H1 (cell line): ENCODE measurements at regions not wholly inside any gene's neighbourhood (a gene's known extent, or its start where the extent isn't known, plus 50 kb on each side); places are given as distances from the start of the nearest gene placed in this dataset.

Experiments used
- CTCF ChIA-PET: fragments of 300-600 bp; sonication (Branson Sonifier 250); formaldehyde crosslinking; loops from one replicate; lab custom pipeline; 2021; ENCODE audit not compliant: partially characterized antibody; lab: Charles Lee
- POLR2A ChIA-PET: fragments of 300-600 bp; sonication (Branson Sonifier 250); formaldehyde crosslinking; loops from one replicate; lab custom pipeline; 2021; ENCODE audit warnings: inconsistent platforms; ENCODE audit not compliant: partially characterized antibody; lab: Charles Lee
- DNase-seq, 2 experiments: peaks; one replicate each; pipeline versions ENCODE4 v3.0.0 to v3.0.0-alpha.2; 2010 to 2022; ENCODE audit warnings: low spot score in 2 of 2, low read depth in 1 of 2, mixed read lengths in 1 of 2
- FAIRE-seq: peaks from 2 replicates; lab custom pipeline; 2011; peaks lifted over from hg19 to GRCh38; lab: Jason Lieb, UNC
- H2AFZ ChIP-seq: 2 replicates; pipeline ENCODE4 v1.8.1; 2012; ENCODE audit warnings: low read length, inconsistent platforms
- H2AK5ac ChIP-seq: 2 replicates; pipeline ENCODE4 v1.6.1; 2013; ENCODE audit warnings: low read depth, low read length
- H2BK120ac ChIP-seq: replicated peaks from 2 replicates; pipeline ENCODE3; 2013; ENCODE audit warnings: low read depth, low read length, inconsistent platforms
- H2BK12ac ChIP-seq: 2 replicates; pipeline ENCODE4 v1.6.1; 2013; ENCODE audit warnings: low read depth, low read length
- H2BK15ac ChIP-seq: 2 replicates; pipeline ENCODE4 v1.6.1; 2013; ENCODE audit warnings: low read length
- H2BK20ac ChIP-seq: 2 replicates; pipeline ENCODE4 v1.6.1; 2013; ENCODE audit warnings: low read length
- H2BK5ac ChIP-seq: 2 replicates; pipeline ENCODE4 v1.6.1; 2013; ENCODE audit warnings: low read depth, low read length
- H3K14ac ChIP-seq: 2 replicates; pipeline ENCODE4 v1.6.1; 2013; ENCODE audit warnings: inconsistent platforms; ENCODE audit not compliant: insufficient read length
- H3K18ac ChIP-seq: 2 replicates; pipeline ENCODE4 v1.6.1; 2013; ENCODE audit warnings: low read length; ENCODE audit errors: extremely low read depth
- H3K23ac ChIP-seq: 2 replicates; pipeline ENCODE4 v1.6.1; 2013; ENCODE audit warnings: inconsistent platforms; ENCODE audit not compliant: insufficient read length
- H3K23me2 ChIP-seq: 2 replicates; pipeline ENCODE4 v1.6.1; 2013; ENCODE audit warnings: low read depth, low read length
- H3K27ac ChIP-seq: 2 replicates; pipeline ENCODE4 v1.6.1; 2011; ENCODE audit warnings: low read depth, low read length, inconsistent platforms
- H3K27me3 ChIP-seq, 4 experiments: replicated peaks in 1 of 4; 1 replicate in 1 of 4; 2 replicates in 3 of 4; pipeline versions ENCODE4 v1.6.1 to v1.8.1; 2011 to 2013; ENCODE audit warnings: low read length in 3 of 4, mild to moderate bottlenecking in 3 of 4, inconsistent platforms in 2 of 4, mixed read lengths in 2 of 4, moderate library complexity in 1 of 4; ENCODE audit not compliant: control insufficient read depth in 3 of 4, insufficient read depth in 3 of 4; ENCODE audit errors: extremely low read depth in 1 of 4
- H3K36me3 ChIP-seq, 4 experiments: 2 replicates each; pipeline versions ENCODE4 v1.6.1 to v1.8.1; 2011 to 2013; ENCODE audit warnings: mild to moderate bottlenecking in 4 of 4, low read length in 3 of 4, moderate library complexity in 2 of 4, control low read depth in 1 of 4, inconsistent platforms in 1 of 4; ENCODE audit not compliant: insufficient read depth in 4 of 4, control insufficient read depth in 2 of 4
- H3K4ac ChIP-seq: replicated peaks from 2 replicates; pipeline ENCODE3; 2013; ENCODE audit warnings: low read length, low read depth, mixed read lengths, inconsistent platforms; ENCODE audit not compliant: insufficient read length
- H3K4me1 ChIP-seq, 4 experiments: replicated peaks in 1 of 4; 1 replicate in 1 of 4; 2 replicates in 3 of 4; pipeline versions ENCODE4 v1.6.1 to v1.8.1; 2011 to 2013; ENCODE audit warnings: low read length in 3 of 4, inconsistent platforms in 2 of 4, mixed read lengths in 1 of 4; ENCODE audit not compliant: insufficient read depth in 4 of 4, control insufficient read depth in 3 of 4
- H3K4me2 ChIP-seq, 2 experiments: 2 replicates each; pipeline versions ENCODE4 v1.6.1 to v1.8.1; 2011 to 2013; ENCODE audit warnings: low read depth in 2 of 2, low read length in 2 of 2, control low read depth in 1 of 2, inconsistent platforms in 1 of 2, mild to moderate bottlenecking in 1 of 2; ENCODE audit not compliant: insufficient read depth in 1 of 2
- H3K4me3 ChIP-seq, 4 experiments: fragments of 200-600, 300-600 bp in 1 of 4; sonication (generic), shearing (Covaris generic), sonication (Bioruptor Twin) in 1 of 4; 2 replicates each; pipeline versions ENCODE4 v1.5.1 to v1.8.1; 2011 to 2016; ENCODE audit warnings: low read length in 4 of 4, low read depth in 3 of 4, control low read depth in 2 of 4, inconsistent platforms in 2 of 4, mild to moderate bottlenecking in 2 of 4, mixed read lengths in 1 of 4, moderate library complexity in 1 of 4; ENCODE audit not compliant: insufficient read depth in 2 of 4; ENCODE audit errors: extremely low read depth in 1 of 4
- H3K56ac ChIP-seq: replicated peaks from 2 replicates; pipeline ENCODE3; 2013; ENCODE audit warnings: low read depth, mild to moderate bottlenecking, mixed read lengths, low read length, inconsistent platforms; ENCODE audit not compliant: insufficient read length
- H3K79me1 ChIP-seq: 2 replicates; pipeline ENCODE4 v1.6.1; 2013; ENCODE audit warnings: low read depth, low read length, control low read depth
- H3K79me2 ChIP-seq, 2 experiments: 2 replicates each; pipeline versions ENCODE4 v1.6.1 to v1.8.1; 2012 to 2013; ENCODE audit warnings: low read length in 2 of 2, mild to moderate bottlenecking in 2 of 2, inconsistent platforms in 1 of 2; ENCODE audit not compliant: insufficient read depth in 2 of 2, control insufficient read depth in 1 of 2
- H3K9ac ChIP-seq, 4 experiments: replicated peaks in 1 of 4; 1 replicate in 1 of 4; 2 replicates in 3 of 4; pipeline versions ENCODE4 v1.6.1 to v1.8.1; 2011 to 2013; ENCODE audit warnings: low read depth in 3 of 4, low read length in 3 of 4, control low read depth in 2 of 4, mild to moderate bottlenecking in 2 of 4, moderate library complexity in 2 of 4, inconsistent platforms in 1 of 4; ENCODE audit errors: extremely low read depth in 1 of 4
- H3K9me3 ChIP-seq, 2 experiments: 2 replicates each; pipeline versions ENCODE4 v1.6.1 to v1.8.1; 2012 to 2013; ENCODE audit warnings: mild to moderate bottlenecking in 2 of 2, moderate library complexity in 2 of 2, control low read depth in 1 of 2, inconsistent platforms in 1 of 2, low read depth in 1 of 2, low read length in 1 of 2, mixed read lengths in 1 of 2; ENCODE audit not compliant: insufficient read depth in 2 of 2
- H4K20me1 ChIP-seq, 2 experiments: replicated peaks in 1 of 2; 2 replicates each; pipeline versions ENCODE3 to v1.8.1; 2011 to 2013; ENCODE audit warnings: inconsistent platforms in 2 of 2, low read length in 2 of 2, mild to moderate bottlenecking in 1 of 2; ENCODE audit not compliant: insufficient read depth in 2 of 2, control insufficient read depth in 1 of 2
- H4K5ac ChIP-seq: 2 replicates; pipeline ENCODE4 v1.6.1; 2013; ENCODE audit warnings: low read length, low read depth, mixed read lengths, inconsistent platforms; ENCODE audit not compliant: insufficient read length
- H4K8ac ChIP-seq: 2 replicates; pipeline ENCODE4 v1.8.0; 2013; ENCODE audit warnings: mild to moderate bottlenecking, moderate library complexity, low read length, inconsistent platforms; ENCODE audit not compliant: insufficient read depth; ENCODE audit errors: extremely low read depth
- H4K91ac ChIP-seq: replicated peaks from 2 replicates; pipeline ENCODE3; 2013; ENCODE audit warnings: low read length, mixed read lengths, inconsistent platforms; ENCODE audit not compliant: insufficient read length
- ASH2L ChIP-seq: fragments of 200-600, 300-600 bp; sonication (generic); IDR thresholded peaks from one replicate; pipeline ENCODE4 v1.7.1; 2017; ENCODE audit warnings: low read length
- CEBPB ChIP-seq: IDR thresholded peaks from 2 replicates; pipeline ENCODE4 v1.6.1; 2012; ENCODE audit warnings: low read depth, low read length
- EGR1 ChIP-seq: IDR thresholded peaks from 2 replicates; pipeline ENCODE4 v1.6.1; 2011; ENCODE audit warnings: low read depth, low read length, borderline replicate concordance
- FOSL1 ChIP-seq: IDR thresholded peaks from 2 replicates; pipeline ENCODE4 v1.6.1; 2011; ENCODE audit warnings: mild to moderate bottlenecking, low read depth, low read length, moderate library complexity; ENCODE audit not compliant: insufficient read depth
- JUN ChIP-seq: IDR thresholded peaks from 2 replicates; pipeline ENCODE4 v1.6.1; 2011; ENCODE audit warnings: low read depth, mild to moderate bottlenecking, improper control_type of control experiment, low read length
- RAD21 ChIP-seq, 2 experiments: IDR thresholded peaks in 1 of 2; conservative IDR thresholded peaks in 1 of 2; 2 replicates each; pipeline ENCODE4 v1.6.1; 2011; ENCODE audit warnings: low read depth in 2 of 2, low read length in 2 of 2, improper control_type of control experiment in 1 of 2, inconsistent platforms in 1 of 2, mild to moderate bottlenecking in 1 of 2, moderate library complexity in 1 of 2
- RFX5 ChIP-seq: IDR thresholded peaks from 2 replicates; pipeline ENCODE4 v1.6.1; 2011; ENCODE audit warnings: low read depth, low read length, improper control_type of control experiment, borderline replicate concordance
- SP1 ChIP-seq: IDR thresholded peaks from 2 replicates; pipeline ENCODE4 v1.6.1; 2011; ENCODE audit warnings: low read depth, low read length
- TCF12 ChIP-seq: IDR thresholded peaks from 2 replicates; pipeline ENCODE4 v1.6.1; 2011; ENCODE audit warnings: low read depth, mild to moderate bottlenecking, low read length
- TEAD4 ChIP-seq: IDR thresholded peaks from 2 replicates; pipeline ENCODE4 v1.6.1; 2012; ENCODE audit warnings: low read depth, low read length, inconsistent platforms, mixed read lengths
- WGBS, 2 experiments: shearing (Covaris generic) in 1 of 2; methylation state at CpG; one replicate each; pipeline versions ENCODE4 v1.1.6 to v1.1.7; 2013 to 2015; ENCODE audit warnings: low lambda C conversion rate in 2 of 2, mixed read lengths in 2 of 2, inconsistent platforms in 1 of 2, low coverage in 1 of 2, missing lambda C conversion rate in 1 of 2; ENCODE audit not compliant: insufficient replicate concordance in 2 of 2, insufficient coverage in 1 of 2, insufficient read length in 1 of 2; ENCODE audit errors: extremely low coverage in 1 of 2, missing lambda C conversion rate in 1 of 2; 5-methylcytosine and 5-hydroxymethylcytosine counted together

DNA sequence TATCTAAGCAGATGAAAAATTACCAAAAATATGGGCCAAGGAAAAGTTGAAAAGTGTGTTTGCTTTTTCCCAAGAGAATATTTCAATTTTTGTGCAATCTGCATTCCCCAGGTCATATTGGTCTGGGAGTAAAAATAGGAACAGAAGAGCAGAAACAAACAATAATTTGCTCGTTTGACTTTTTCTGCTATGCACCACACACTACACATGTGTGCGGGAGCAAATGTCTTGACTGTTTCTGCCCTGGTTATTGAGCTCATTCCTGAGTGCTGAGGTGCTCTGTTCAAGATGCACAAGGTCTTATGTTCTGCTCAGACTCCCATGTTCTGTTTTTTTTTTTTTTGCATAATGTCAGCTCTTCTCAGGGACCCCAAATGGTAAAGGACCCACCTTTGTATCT, 298.0 kb upstream of the MME start:
- Histone ChIP-seq H4K8ac (no peak overlapping the region), H4K91ac (no peak overlapping the region), H2BK20ac (no peak overlapping the region), H4K20me1 (no peaks in the 10 kb centered on the region), H3K14ac (no peak overlapping the region), H3K27ac (no peak overlapping the region), H3K9me3 (no peaks in the 10 kb centered on the region), H3K23ac (no peak overlapping the region), H3K4me1 (no peaks in the 10 kb centered on the region; a peak in 1 of 7 replicates), H3K23me2 (no peaks in the 10 kb centered on the region), H3K36me3 (no peaks in the 10 kb centered on the region), H3K56ac (no peak overlapping the region), H2BK120ac (no peak overlapping the region), H2AK5ac (no peak overlapping the region), H3K4ac (no peak overlapping the region), H3K4me3 (no peak overlapping the region), H2BK5ac (no peak overlapping the region), H2BK12ac (no peak overlapping the region), H3K79me1 (no peaks in the 10 kb centered on the region), H4K5ac (no peak overlapping the region), H2AFZ (no peak overlapping the region), H3K27me3 (no peaks in the 10 kb centered on the region), H3K4me2 (no peak overlapping the region), H2BK15ac (no peak overlapping the region), H3K18ac (no peak overlapping the region), H3K9ac (no peak overlapping the region), H3K79me2 (no peaks in the 10 kb centered on the region)
- FAIRE-seq (no peak), DNase-seq (no peak)
- CTCF ChIA-PET, result interaction anchor here (0.6 kb wide), 1 partner anchor 271 kb away, joined by 3 read pairs; no protein-coding TSS in a partner anchor
- TF ChIP-seq FOSL1 (no peak), ASH2L (no peak), JUN (no peak), TCF12 (no peak), CEBPB (no peak), RFX5 (no peak), EGR1 (no peak), TEAD4 (no peak), RAD21 (IDR thresholded peaks at IDR 0.05 in 1 of 2, conservative IDR thresholded peaks at IDR 0.05 in 1 of 2; ENCODE audit: low read depth in 2 of 2, low read length in 2 of 2) (no peak), SP1 (no peak)
- 91% methylated on average over 2 of the region's 2 CpGs; no CpG with 5 or more reads in 1 of the 2 experiments for WGBS, 2 experiments
- POLR2A ChIA-PET, result no interaction called here
